ENCODE measurements at regions not wholly inside any gene's neighbourhood (a gene's known extent, or its start where the extent isn't known, plus 50 kb on each side); places are given as distances from the start of the nearest gene placed in this dataset.

GRCh38 chr15:68495221-68495950, 63.4 kb upstream of the ITGA11 start:
- H3K27ac Mint-ChIP-seq = no peak overlapping the region
- no peaks in the 10 kb centered on the region for H3F3A ChIP-seq (replicated peaks; ENCODE audit: low read depth)
- peaks cover 9% of the 10 kb centered on the region for H3K27me3 Mint-ChIP-seq (ENCODE audit: insufficient read depth, low read depth, poor library complexity)
- H3K36me3 ChIP-seq (ENCODE audit: insufficient read depth) = no peaks in the 10 kb centered on the region
- H3K4me2 ChIP-seq = no peak overlapping the region
- H3K4me3 Mint-ChIP-seq = no peak overlapping the region
- no peaks in the 10 kb centered on the region for H4K20me1 ChIP-seq (replicated peaks; ENCODE audit: insufficient read depth)
- H3K4me1 Mint-ChIP-seq = no peaks in the 10 kb centered on the region; the same call in 2 of the 3 replicates
- no peaks in the 10 kb centered on the region for H3K4me1 ChIP-seq (ENCODE audit: insufficient read depth)
- no peak overlapping the region for H3K4me3 ChIP-seq
- DNase-seq (ENCODE audit: low spot score) (no peak), ATAC-seq (no peak)
- no peaks in the 10 kb centered on the region for H3K9me3 Mint-ChIP-seq
- H3K27ac ChIP-seq (ENCODE audit: low read depth) = no peak overlapping the region
- H3K27me3 ChIP-seq (ENCODE audit: insufficient read depth) = no peaks in the 10 kb centered on the region
- no peak overlapping the region for H2AFZ ChIP-seq
- no peaks in the 10 kb centered on the region for H3K36me3 Mint-ChIP-seq (ENCODE audit: low read depth)
- no peak for TF ChIP-seq REST (IDR thresholded peaks at IDR 0.05; ENCODE audit: unreplicated experiment)
- TF ChIP-seq NANOG (IDR thresholded peaks at IDR 0.05; ENCODE audit: borderline replicate concordance) = no peak
- no peak for TF ChIP-seq STAT1 (IDR thresholded peaks at IDR 0.05; ENCODE audit: unreplicated experiment)
- no peak for TF ChIP-seq ETS1 (IDR thresholded peaks at IDR 0.05)
- TF ChIP-seq ZNF462 (CRISPR knock-in tag; IDR thresholded peaks at IDR 0.05) = no peak
- no peak for TF ChIP-seq ZNF331 (CRISPR knock-in tag; IDR thresholded peaks at IDR 0.05; ENCODE audit: low read depth)
- TF ChIP-seq CREB1 (CRISPR knock-in tag; IDR thresholded peaks at IDR 0.05; ENCODE audit: low read depth) = no peak
- no peak for TF ChIP-seq EZH2 (IDR thresholded peaks at IDR 0.05; ENCODE audit: low read depth, unreplicated experiment)
- TF ChIP-seq JUNB (IDR thresholded peaks at IDR 0.05; ENCODE audit: unreplicated experiment) = no peak
- TF ChIP-seq CTCF (conservative IDR thresholded peaks at IDR 0.05; ENCODE audit: low read depth in 2 of 2) = no peak
- no peak for TF ChIP-seq ZNF114 (CRISPR knock-in tag; IDR thresholded peaks at IDR 0.05)
- no peak for TF ChIP-seq POLR2AphosphoS5 (IDR thresholded peaks at IDR 0.05; ENCODE audit: low read depth)
- TF ChIP-seq EZH2phosphoT487 (IDR thresholded peaks at IDR 0.05; ENCODE audit: unreplicated experiment) = no peak
- H3K9me2 ChIP-seq (ENCODE audit: insufficient read depth) = peaks cover 11% of the 10 kb centered on the region; the same call in 1 of the 2 replicates
- H3K79me2 ChIP-seq (replicated peaks; ENCODE audit: insufficient read depth) = no peaks in the 10 kb centered on the region
